ENCODE measurements at regions not wholly inside any gene's neighbourhood (a gene's known extent, or its start where the extent isn't known, plus 50 kb on each side); places are given as distances from the start of the nearest gene placed in this dataset.
"Not testable (repeated sequence)": the region's sequence is repeated elsewhere in the genome, so short reads cannot be mapped to it uniquely, and the experiment has no call there.

DNA sequence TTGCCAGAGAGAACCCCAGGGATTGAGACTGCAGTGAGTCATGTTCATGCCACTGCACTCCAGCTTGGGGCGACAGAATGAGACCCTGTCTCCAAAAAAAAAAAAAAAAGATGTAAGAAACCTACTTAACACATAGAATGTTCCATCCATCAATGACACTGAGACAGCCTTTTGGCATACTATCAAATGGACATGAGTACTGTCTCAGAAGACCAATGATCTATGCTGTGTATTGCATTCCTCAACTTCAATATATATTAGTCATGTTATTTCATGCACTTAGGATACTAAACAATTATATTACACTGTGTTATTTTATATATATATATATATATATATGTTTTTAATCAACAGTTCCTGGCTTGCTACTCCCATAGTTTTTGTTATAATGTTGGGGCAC, 57.1 kb upstream of the ANKH start:
- TF ChIP-seq CTCF (IDR thresholded peaks at IDR 0.05; ENCODE audit: low read length, missing control alignments), result no peak
- no peak for DNase-seq (ENCODE audit: low read depth)

DNA sequence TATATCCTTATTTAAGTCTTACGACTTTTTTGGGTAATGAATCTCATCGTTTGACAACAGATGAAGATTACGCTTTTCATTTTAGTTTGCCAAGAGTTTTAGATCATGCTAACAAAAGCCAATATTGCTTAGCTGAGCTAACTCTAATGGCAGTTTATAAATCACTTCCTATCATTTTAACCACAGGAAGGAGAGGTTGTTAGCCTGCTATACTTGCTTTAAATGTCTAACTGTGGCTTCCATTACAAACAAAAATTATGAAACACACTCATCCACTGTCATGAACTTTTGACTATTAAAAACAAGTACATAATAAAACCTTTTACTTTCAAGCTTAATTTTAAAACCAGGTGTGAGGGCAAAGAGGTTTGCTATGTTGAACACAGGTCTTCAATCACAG, 53.7 kb upstream of the ANKH start:
- H3K4me3 ChIP-seq (replicated peaks; ENCODE audit: low read depth, low read length), result no peak overlapping the region
- TF ChIP-seq CTCF (IDR thresholded peaks at IDR 0.05; ENCODE audit: low read length, missing control alignments), result no peak
- no peak for DNase-seq (ENCODE audit: low read depth)

More for the DNA sequence above, 57.1 kb upstream of the ANKH start:
- no peak overlapping the region for H3K4me3 ChIP-seq (replicated peaks; ENCODE audit: low read depth, low read length)

DNA sequence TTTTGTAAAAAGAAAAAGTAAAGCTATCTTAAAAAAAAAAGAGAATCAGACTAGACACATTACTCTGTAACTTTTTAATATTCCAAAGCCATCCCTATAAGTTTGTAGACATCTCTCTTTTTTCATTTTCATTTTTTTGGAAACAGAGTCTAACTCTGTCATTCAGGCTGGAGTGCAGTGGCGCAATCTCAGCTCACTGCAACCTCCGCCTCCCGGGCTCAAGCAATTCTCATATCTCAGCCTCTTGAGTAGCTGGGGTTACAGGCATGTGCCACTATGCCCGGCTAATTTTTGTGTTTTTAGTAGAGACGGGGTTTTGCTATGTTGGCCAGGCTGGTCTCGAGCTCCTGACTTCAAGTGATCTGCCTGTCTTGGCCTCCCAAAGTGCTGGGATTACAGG, 51.4 kb upstream of the ANKH start:
- not testable (repeated sequence) for DNase-seq (ENCODE audit: low read depth)

GRCh38 chr5:14922456-14922855, 50.9 kb upstream of the ANKH start:
- TF ChIP-seq CTCF (IDR thresholded peaks at IDR 0.05; ENCODE audit: low read length, missing control alignments), result no peak
- no peak for DNase-seq (ENCODE audit: low read depth)
- H3K4me3 ChIP-seq (replicated peaks; ENCODE audit: low read depth, low read length), result no peak overlapping the region

More for the DNA sequence above, 51.4 kb upstream of the ANKH start:
- not testable (repeated sequence) for H3K4me3 ChIP-seq (replicated peaks; ENCODE audit: low read depth, low read length)
